NCI-H128 (cell line): ENCODE measurements at regions not wholly inside any gene's neighbourhood (a gene's known extent, or its start where the extent isn't known, plus 50 kb on each side); places are given as distances from the start of the nearest gene placed in this dataset.

Experiments
- DNase-seq: peaks from one replicate; lab custom pipeline; 2025; ENCODE audit not compliant: unreplicated experiment; lab: John Stamatoyannopoulos, UW

- no peak for DNase-seq
These were observed 206.7 kb downstream of the SETD4 start for GRCh38 chr21:35853321-35854239.

GRCh38 chr21:35852820-35853219, 207.5 kb downstream of the SETD4 start:
- no peak for DNase-seq

GRCh38 chr21:35850542-35851103, 209.7 kb downstream of the SETD4 start:
- DNase-seq: no peak

- DNase-seq: no peak
These were observed 210.3 kb downstream of the SETD4 start for GRCh38 chr21:35850029-35850428.

GRCh38 chr21:35849144-35849543, 211.2 kb downstream of the SETD4 start:
- no peak for DNase-seq

- no peak for DNase-seq
These were observed 216.2 kb downstream of the SETD4 start for GRCh38 chr21:35843911-35844667.

- no peak for DNase-seq
These were observed 219.4 kb downstream of the SETD4 start for GRCh38 chr21:35840949-35841348.

- peak; percentile 43 for DNase-seq
These were observed 220.0 kb downstream of the SETD4 start for GRCh38 chr21:35840197-35840799.

GRCh38 chr21:35838987-35839763, 221.2 kb downstream of the SETD4 start:
- no peak for DNase-seq

- no peak for DNase-seq
These were observed 222.0 kb downstream of the SETD4 start for GRCh38 chr21:35838350-35838749.

GRCh38 chr21:35833991-35834390, 226.3 kb downstream of the SETD4 start:
- DNase-seq: no peak

- no peak for DNase-seq
These were observed 226.9 kb downstream of the SETD4 start for GRCh38 chr21:35833388-35833787.

- no peak for DNase-seq
These were observed 229.1 kb downstream of the SETD4 start for GRCh38 chr21:35831230-35831629.

- peak; percentile 77 for DNase-seq
These were observed 231.3 kb downstream of the SETD4 start for GRCh38 chr21:35829067-35829466.

- no peak for DNase-seq
These were observed 232.2 kb downstream of the SETD4 start for GRCh38 chr21:35828161-35828560.

GRCh38 chr21:35827004-35827403, 233.3 kb downstream of the SETD4 start:
- no peak for DNase-seq

- DNase-seq: no peak
These were observed 234.7 kb downstream of the SETD4 start for GRCh38 chr21:35825370-35826353.

GRCh38 chr21:35824136-35824535, 236.2 kb downstream of the SETD4 start:
- DNase-seq: no peak

- DNase-seq: no peak
These were observed 241.2 kb downstream of the SETD4 start for GRCh38 chr21:35819134-35819533.
